ENCODE measurements at regions not wholly inside any gene's neighbourhood (a gene's known extent, or its start where the extent isn't known, plus 50 kb on each side); places are given as distances from the start of the nearest gene placed in this dataset.

DNA sequence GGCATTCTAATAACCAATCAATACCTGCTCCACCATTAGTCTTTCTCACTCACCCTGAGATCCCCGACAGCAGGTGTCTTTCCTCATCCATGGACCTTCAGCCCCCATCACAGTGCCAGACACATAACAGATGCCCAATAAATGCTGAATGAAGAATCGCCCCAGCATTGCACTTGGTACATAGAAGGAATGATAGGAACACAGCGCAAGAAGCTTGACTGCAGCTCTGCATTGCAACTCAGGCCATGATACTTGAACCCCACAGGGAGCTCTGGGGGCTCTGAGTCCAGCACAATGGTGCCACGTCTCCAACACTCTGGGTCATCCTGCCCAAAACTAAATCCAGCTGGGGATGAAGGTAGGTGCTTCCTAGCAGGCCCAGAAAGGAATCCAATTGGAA lies 355.0 kb upstream of the SLC30A5 start (continued):
- TF ChIP-seq, protein P1, sequence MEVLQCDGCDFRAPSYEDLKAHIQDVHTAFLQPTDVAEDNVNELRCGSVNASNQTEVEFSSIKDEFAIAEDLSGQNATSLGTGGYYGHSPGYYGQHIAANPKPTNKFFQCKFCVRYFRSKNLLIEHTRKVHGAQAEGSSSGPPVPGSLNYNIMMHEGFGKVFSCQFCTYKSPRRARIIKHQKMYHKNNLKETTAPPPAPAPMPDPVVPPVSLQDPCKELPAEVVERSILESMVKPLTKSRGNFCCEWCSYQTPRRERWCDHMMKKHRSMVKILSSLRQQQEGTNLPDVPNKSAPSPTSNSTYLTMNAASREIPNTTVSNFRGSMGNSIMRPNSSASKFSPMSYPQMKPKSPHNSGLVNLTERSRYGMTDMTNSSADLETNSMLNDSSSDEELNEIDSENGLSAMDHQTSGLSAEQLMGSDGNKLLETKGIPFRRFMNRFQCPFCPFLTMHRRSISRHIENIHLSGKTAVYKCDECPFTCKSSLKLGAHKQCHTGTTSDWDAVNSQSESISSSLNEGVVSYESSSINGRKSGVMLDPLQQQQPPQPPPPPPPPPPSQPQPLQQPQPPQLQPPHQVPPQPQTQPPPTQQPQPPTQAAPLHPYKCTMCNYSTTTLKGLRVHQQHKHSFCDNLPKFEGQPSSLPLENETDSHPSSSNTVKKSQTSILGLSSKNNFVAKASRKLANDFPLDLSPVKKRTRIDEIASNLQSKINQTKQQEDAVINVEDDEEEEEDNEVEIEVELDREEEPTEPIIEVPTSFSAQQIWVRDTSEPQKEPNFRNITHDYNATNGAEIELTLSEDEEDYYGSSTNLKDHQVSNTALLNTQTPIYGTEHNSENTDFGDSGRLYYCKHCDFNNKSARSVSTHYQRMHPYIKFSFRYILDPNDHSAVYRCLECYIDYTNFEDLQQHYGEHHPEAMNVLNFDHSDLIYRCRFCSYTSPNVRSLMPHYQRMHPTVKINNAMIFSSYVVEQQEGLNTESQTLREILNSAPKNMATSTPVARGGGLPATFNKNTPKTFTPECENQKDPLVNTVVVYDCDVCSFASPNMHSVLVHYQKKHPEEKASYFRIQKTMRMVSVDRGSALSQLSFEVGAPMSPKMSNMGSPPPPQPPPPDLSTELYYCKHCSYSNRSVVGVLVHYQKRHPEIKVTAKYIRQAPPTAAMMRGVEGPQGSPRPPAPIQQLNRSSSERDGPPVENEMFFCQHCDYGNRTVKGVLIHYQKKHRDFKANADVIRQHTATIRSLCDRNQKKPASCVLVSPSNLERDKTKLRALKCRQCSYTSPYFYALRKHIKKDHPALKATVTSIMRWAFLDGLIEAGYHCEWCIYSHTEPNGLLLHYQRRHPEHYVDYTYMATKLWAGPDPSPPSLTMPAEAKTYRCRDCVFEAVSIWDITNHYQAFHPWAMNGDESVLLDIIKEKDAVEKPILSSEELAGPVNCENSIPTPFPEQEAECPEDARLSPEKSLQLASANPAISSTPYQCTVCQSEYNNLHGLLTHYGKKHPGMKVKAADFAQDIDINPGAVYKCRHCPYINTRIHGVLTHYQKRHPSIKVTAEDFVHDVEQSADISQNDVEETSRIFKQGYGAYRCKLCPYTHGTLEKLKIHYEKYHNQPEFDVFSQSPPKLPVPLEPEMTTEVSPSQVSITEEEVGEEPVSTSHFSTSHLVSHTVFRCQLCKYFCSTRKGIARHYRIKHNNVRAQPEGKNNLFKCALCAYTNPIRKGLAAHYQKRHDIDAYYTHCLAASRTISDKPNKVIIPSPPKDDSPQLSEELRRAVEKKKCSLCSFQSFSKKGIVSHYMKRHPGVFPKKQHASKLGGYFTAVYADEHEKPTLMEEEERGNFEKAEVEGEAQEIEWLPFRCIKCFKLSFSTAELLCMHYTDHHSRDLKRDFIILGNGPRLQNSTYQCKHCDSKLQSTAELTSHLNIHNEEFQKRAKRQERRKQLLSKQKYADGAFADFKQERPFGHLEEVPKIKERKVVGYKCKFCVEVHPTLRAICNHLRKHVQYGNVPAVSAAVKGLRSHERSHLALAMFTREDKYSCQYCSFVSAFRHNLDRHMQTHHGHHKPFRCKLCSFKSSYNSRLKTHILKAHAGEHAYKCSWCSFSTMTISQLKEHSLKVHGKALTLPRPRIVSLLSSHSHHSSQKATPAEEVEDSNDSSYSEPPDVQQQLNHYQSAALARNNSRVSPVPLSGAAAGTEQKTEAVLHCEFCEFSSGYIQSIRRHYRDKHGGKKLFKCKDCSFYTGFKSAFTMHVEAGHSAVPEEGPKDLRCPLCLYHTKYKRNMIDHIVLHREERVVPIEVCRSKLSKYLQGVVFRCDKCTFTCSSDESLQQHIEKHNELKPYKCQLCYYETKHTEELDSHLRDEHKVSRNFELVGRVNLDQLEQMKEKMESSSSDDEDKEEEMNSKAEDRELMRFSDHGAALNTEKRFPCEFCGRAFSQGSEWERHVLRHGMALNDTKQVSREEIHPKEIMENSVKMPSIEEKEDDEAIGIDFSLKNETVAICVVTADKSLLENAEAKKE (CRISPR knock-in tag; IDR thresholded peaks at IDR 0.05), result no peak
- TF ChIP-seq POLR2AphosphoS5 (IDR thresholded peaks at IDR 0.05; ENCODE audit: low read depth), result no peak

DNA sequence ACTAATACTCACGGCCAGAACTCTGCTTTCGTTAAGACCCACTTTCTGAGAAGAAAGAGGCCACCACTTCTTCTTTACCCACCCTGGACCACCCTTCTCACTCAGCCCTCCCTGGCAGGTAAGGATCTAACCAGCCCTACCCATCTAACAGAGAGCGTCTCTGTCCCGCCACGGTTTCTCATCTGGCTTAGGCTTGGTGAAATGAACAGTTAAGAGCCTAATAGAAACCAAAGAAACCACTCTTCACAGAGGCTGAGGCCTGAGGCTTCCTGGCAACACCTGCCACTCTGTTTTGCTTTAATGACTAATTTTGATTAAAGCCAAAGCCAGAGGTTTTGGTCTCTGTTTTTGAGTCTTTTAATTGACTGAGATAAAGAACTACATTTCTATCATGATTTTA lies 354.1 kb upstream of the SLC30A5 start:
- Histone ChIP-seq H2AFZ (no peak overlapping the region), H3K79me2 (replicated peaks; ENCODE audit: insufficient read depth) (no peaks in the 10 kb centered on the region), H3K9me2 (ENCODE audit: insufficient read depth) (peaks cover 19% of the 10 kb centered on the region), H3K4me3 (no peak overlapping the region), H3K36me3 (ENCODE audit: insufficient read depth) (no peaks in the 10 kb centered on the region), H3K27ac (ENCODE audit: low read depth) (no peak overlapping the region), H3K27me3 (ENCODE audit: insufficient read depth) (no peaks in the 10 kb centered on the region), H3K4me2 (no peak overlapping the region), H4K20me1 (replicated peaks; ENCODE audit: insufficient read depth) (no peaks in the 10 kb centered on the region), H3K4me1 (ENCODE audit: insufficient read depth) (no peaks in the 10 kb centered on the region), H3F3A (replicated peaks; ENCODE audit: low read depth) (no peaks in the 10 kb centered on the region)
- H3K27me3 Mint-ChIP-seq (ENCODE audit: insufficient read depth, low read depth, poor library complexity), result peaks cover 6% of the 10 kb centered on the region
- DNase-seq (ENCODE audit: low spot score), result no peak
- H3K9me3 Mint-ChIP-seq, result no peaks in the 10 kb centered on the region
- H3K36me3 Mint-ChIP-seq (ENCODE audit: low read depth), result no peaks in the 10 kb centered on the region
- no peak for ATAC-seq
- H3K4me1 Mint-ChIP-seq, result no peaks in the 10 kb centered on the region
- no peak overlapping the region for H3K27ac Mint-ChIP-seq
- H3K4me3 Mint-ChIP-seq, result no peak overlapping the region
- TF ChIP-seq NANOG (IDR thresholded peaks at IDR 0.05; ENCODE audit: borderline replicate concordance) (no peak), CREB1 (CRISPR knock-in tag; IDR thresholded peaks at IDR 0.05; ENCODE audit: low read depth) (no peak), EZH2 (IDR thresholded peaks at IDR 0.05; ENCODE audit: low read depth, unreplicated experiment) (no peak), ZNF331 (CRISPR knock-in tag; IDR thresholded peaks at IDR 0.05; ENCODE audit: low read depth) (no peak), EZH2phosphoT487 (IDR thresholded peaks at IDR 0.05; ENCODE audit: unreplicated experiment) (no peak), ZNF114 (CRISPR knock-in tag; IDR thresholded peaks at IDR 0.05) (no peak), POLR2AphosphoS5 (IDR thresholded peaks at IDR 0.05; ENCODE audit: low read depth) (no peak)
- TF ChIP-seq, protein P2, sequence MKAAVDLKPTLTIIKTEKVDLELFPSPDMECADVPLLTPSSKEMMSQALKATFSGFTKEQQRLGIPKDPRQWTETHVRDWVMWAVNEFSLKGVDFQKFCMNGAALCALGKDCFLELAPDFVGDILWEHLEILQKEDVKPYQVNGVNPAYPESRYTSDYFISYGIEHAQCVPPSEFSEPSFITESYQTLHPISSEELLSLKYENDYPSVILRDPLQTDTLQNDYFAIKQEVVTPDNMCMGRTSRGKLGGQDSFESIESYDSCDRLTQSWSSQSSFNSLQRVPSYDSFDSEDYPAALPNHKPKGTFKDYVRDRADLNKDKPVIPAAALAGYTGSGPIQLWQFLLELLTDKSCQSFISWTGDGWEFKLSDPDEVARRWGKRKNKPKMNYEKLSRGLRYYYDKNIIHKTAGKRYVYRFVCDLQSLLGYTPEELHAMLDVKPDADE (IDR thresholded peaks at IDR 0.05), result no peak
- TF ChIP-seq, protein P3, sequence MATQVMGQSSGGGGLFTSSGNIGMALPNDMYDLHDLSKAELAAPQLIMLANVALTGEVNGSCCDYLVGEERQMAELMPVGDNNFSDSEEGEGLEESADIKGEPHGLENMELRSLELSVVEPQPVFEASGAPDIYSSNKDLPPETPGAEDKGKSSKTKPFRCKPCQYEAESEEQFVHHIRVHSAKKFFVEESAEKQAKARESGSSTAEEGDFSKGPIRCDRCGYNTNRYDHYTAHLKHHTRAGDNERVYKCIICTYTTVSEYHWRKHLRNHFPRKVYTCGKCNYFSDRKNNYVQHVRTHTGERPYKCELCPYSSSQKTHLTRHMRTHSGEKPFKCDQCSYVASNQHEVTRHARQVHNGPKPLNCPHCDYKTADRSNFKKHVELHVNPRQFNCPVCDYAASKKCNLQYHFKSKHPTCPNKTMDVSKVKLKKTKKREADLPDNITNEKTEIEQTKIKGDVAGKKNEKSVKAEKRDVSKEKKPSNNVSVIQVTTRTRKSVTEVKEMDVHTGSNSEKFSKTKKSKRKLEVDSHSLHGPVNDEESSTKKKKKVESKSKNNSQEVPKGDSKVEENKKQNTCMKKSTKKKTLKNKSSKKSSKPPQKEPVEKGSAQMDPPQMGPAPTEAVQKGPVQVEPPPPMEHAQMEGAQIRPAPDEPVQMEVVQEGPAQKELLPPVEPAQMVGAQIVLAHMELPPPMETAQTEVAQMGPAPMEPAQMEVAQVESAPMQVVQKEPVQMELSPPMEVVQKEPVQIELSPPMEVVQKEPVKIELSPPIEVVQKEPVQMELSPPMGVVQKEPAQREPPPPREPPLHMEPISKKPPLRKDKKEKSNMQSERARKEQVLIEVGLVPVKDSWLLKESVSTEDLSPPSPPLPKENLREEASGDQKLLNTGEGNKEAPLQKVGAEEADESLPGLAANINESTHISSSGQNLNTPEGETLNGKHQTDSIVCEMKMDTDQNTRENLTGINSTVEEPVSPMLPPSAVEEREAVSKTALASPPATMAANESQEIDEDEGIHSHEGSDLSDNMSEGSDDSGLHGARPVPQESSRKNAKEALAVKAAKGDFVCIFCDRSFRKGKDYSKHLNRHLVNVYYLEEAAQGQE (IDR thresholded peaks at IDR 0.05; ENCODE audit: unreplicated experiment), result no peak
- TF ChIP-seq, protein P4, sequence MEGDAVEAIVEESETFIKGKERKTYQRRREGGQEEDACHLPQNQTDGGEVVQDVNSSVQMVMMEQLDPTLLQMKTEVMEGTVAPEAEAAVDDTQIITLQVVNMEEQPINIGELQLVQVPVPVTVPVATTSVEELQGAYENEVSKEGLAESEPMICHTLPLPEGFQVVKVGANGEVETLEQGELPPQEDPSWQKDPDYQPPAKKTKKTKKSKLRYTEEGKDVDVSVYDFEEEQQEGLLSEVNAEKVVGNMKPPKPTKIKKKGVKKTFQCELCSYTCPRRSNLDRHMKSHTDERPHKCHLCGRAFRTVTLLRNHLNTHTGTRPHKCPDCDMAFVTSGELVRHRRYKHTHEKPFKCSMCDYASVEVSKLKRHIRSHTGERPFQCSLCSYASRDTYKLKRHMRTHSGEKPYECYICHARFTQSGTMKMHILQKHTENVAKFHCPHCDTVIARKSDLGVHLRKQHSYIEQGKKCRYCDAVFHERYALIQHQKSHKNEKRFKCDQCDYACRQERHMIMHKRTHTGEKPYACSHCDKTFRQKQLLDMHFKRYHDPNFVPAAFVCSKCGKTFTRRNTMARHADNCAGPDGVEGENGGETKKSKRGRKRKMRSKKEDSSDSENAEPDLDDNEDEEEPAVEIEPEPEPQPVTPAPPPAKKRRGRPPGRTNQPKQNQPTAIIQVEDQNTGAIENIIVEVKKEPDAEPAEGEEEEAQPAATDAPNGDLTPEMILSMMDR (conservative IDR thresholded peaks at IDR 0.05; ENCODE audit: low read depth in 2 of 2), result no peak

Measured in GM23338 (cell line).